Nucleus accumbens (tissue), 56 donors: ENCODE measurements at regions not wholly inside any gene's neighbourhood (a gene's known extent, or its start where the extent isn't known, plus 50 kb on each side); places are given as distances from the start of the nearest gene placed in this dataset.
"Not testable (repeated sequence)": the region's sequence is repeated elsewhere in the genome, so short reads cannot be mapped to it uniquely, and the experiment has no call there.

Experiments
- DNase-seq, 56 donors: peaks; one replicate each; lab custom pipeline; 2025; lab: John Stamatoyannopoulos, UW

- no peak for DNase-seq
Measured at GRCh38 chr18:70420146-70420898, 131.5 kb downstream of the SOCS6 start.

GRCh38 chr18:70419526-70419925 lies 130.7 kb downstream of the SOCS6 start:
- no peak for DNase-seq

GRCh38 chr18:70418546-70419311 lies 129.9 kb downstream of the SOCS6 start:
- no peak for DNase-seq

GRCh38 chr18:70417847-70418246 lies 129.0 kb downstream of the SOCS6 start:
- no peak for DNase-seq

- DNase-seq: no peak
Measured at GRCh38 chr18:70416496-70416895, 127.7 kb downstream of the SOCS6 start.

- no peak for DNase-seq
Measured at GRCh38 chr18:70415823-70416488, 127.1 kb downstream of the SOCS6 start.

GRCh38 chr18:70414315-70414900 lies 125.6 kb downstream of the SOCS6 start:
- DNase-seq: no peak

GRCh38 chr18:70413455-70413854 lies 124.6 kb downstream of the SOCS6 start:
- DNase-seq: no peak

- no peak for DNase-seq
Measured at GRCh38 chr18:70411876-70412435, 123.1 kb downstream of the SOCS6 start.

GRCh38 chr18:70411307-70411706 lies 122.5 kb downstream of the SOCS6 start:
- no peak for DNase-seq

- DNase-seq: no peak
Measured at GRCh38 chr18:70405052-70405451, 116.2 kb downstream of the SOCS6 start.

GRCh38 chr18:70400476-70400875 lies 111.6 kb downstream of the SOCS6 start:
- DNase-seq: no peak

- DNase-seq: no peak
Measured at GRCh38 chr18:70398076-70398475, 109.2 kb downstream of the SOCS6 start.

- DNase-seq: no peak
Measured at GRCh38 chr18:70397259-70397925, 108.5 kb downstream of the SOCS6 start.

- DNase-seq: not testable (repeated sequence)
Measured at GRCh38 chr18:70395771-70396170, 106.9 kb downstream of the SOCS6 start.

- no peak for DNase-seq
Measured at GRCh38 chr18:70394672-70395071, 105.8 kb downstream of the SOCS6 start.

GRCh38 chr18:70390371-70391090 lies 101.7 kb downstream of the SOCS6 start:
- DNase-seq: no peak

GRCh38 chr18:70389036-70389435 lies 100.2 kb downstream of the SOCS6 start:
- DNase-seq: not testable (repeated sequence)

- DNase-seq: no peak
Measured at GRCh38 chr18:70387027-70387426, 98.2 kb downstream of the SOCS6 start.
